K562 (cell line): ENCODE measurements at regions not wholly inside any gene's neighbourhood (a gene's known extent, or its start where the extent isn't known, plus 50 kb on each side); places are given as distances from the start of the nearest gene placed in this dataset.

Experiments
- GATA2 ChIP-seq: sonication (generic); formaldehyde crosslinking; IDR thresholded peaks from 2 replicates; pipeline ENCODE4 v1.4.0; 2020; ENCODE audit warnings: mild to moderate bottlenecking, missing genetic modification reagents
- GTF2A2 ChIP-seq: IDR thresholded peaks from 2 replicates; pipeline ENCODE4 v1.6.1; 2016; ENCODE audit warnings: mild to moderate bottlenecking, missing genetic modification characterization, missing compliant biosample characterization
- HNRNPLL ChIP-seq: fragments of 200-400 bp; formaldehyde crosslinking; IDR thresholded peaks from 2 replicates; pipeline ENCODE4 v1.6.1; 2017; ENCODE audit warnings: low read length, low read depth, mild to moderate bottlenecking; ENCODE audit not compliant: poor library complexity, severe bottlenecking
- IRF2 ChIP-seq: sonication (generic); formaldehyde crosslinking; IDR thresholded peaks from 2 replicates; pipeline ENCODE4 v1.8.1; 2022; ENCODE audit warnings: mild to moderate bottlenecking, missing genetic modification reagents
- KDM2B ChIP-seq: fragments of 250-450 bp; sonication (Bioruptor Pico); IDR thresholded peaks from 2 replicates; pipeline ENCODE4 v1.8.0; 2021; ENCODE audit warnings: mild to moderate bottlenecking, moderate library complexity
- MTF1 ChIP-seq: fragments of 250-450 bp; sonication (Bioruptor Pico); IDR thresholded peaks from 2 replicates; pipeline ENCODE4 v1.9.0; 2021; ENCODE audit warnings: moderate library complexity, mild to moderate bottlenecking, inconsistent platforms, borderline replicate concordance
- NCOA1 ChIP-seq: fragments of 450-650 bp; IDR thresholded peaks from 2 replicates; pipeline ENCODE4 v1.6.1; 2016; ENCODE audit warnings: low read depth
- PURB ChIP-seq: sonication (generic); formaldehyde crosslinking; IDR thresholded peaks from 2 replicates; pipeline ENCODE4 v1.9.0; 2021; ENCODE audit warnings: low read depth, mild to moderate bottlenecking, missing genetic modification reagents
- RBM17 ChIP-seq: fragments of 200-400 bp; formaldehyde crosslinking; IDR thresholded peaks from 2 replicates; pipeline ENCODE4 v1.6.1; 2017; ENCODE audit warnings: low read depth, mild to moderate bottlenecking, low read length, borderline replicate concordance
- RCOR1 ChIP-seq, 2 experiments: IDR thresholded peaks; 2 replicates each; pipeline ENCODE4 v1.6.1; 2012; ENCODE audit warnings: low read depth in 2 of 2, low read length in 2 of 2, borderline replicate concordance in 1 of 2, improper control_type of control experiment in 1 of 2
- TSC22D4 ChIP-seq: fragments of 450-650 bp; IDR thresholded peaks from 2 replicates; pipeline ENCODE4 v1.6.1; 2016; ENCODE audit warnings: missing genetic modification characterization, missing biosample characterization, control low read depth
- ZBTB17 ChIP-seq: fragments of 450-650 bp; formaldehyde crosslinking; IDR thresholded peaks from 2 replicates; pipeline ENCODE4 v1.4.0; 2020; ENCODE audit warnings: mild to moderate bottlenecking
- ZNF12 ChIP-seq: sonication (generic); formaldehyde crosslinking; IDR thresholded peaks from 2 replicates; pipeline ENCODE4 v1.4.0; 2020; ENCODE audit warnings: mild to moderate bottlenecking, missing genetic modification reagents
- ZNF584 ChIP-seq: fragments of 200-800 bp; sonication (Bioruptor generic); IDR thresholded peaks from 2 replicates; pipeline ENCODE4 v1.6.1; 2016; ENCODE audit warnings: low read depth, mild to moderate bottlenecking, missing genetic modification characterization, missing compliant biosample characterization
- ZNF780A ChIP-seq: fragments of 250-450 bp; sonication (Bioruptor Pico); IDR thresholded peaks from 2 replicates; pipeline ENCODE4 v1.5.0; 2021; ENCODE audit warnings: mild to moderate bottlenecking
- TF ChIP-seq, protein P1 (sequence below): IDR thresholded peaks from 2 replicates; pipeline ENCODE4 v1.6.1; 2014; ENCODE audit warnings: antibody characterized with exemption
- TF ChIP-seq, protein P2 (sequence below): fragments of 200-400 bp; formaldehyde crosslinking; IDR thresholded peaks from 2 replicates; pipeline ENCODE4 v1.6.1; 2017; ENCODE audit warnings: mild to moderate bottlenecking, low read depth, low read length, moderate library complexity
- TF ChIP-seq, protein P3 (sequence below): sonication (generic); formaldehyde crosslinking; IDR thresholded peaks from 2 replicates; pipeline ENCODE4 v1.8.0; 2022; ENCODE audit warnings: mild to moderate bottlenecking, missing genetic modification reagents, borderline replicate concordance
- TF ChIP-seq, protein P4 (sequence below): fragments of 250-450 bp; sonication (Bioruptor Pico); IDR thresholded peaks from 2 replicates; pipeline ENCODE4 v1.4.0; 2020

DNA sequence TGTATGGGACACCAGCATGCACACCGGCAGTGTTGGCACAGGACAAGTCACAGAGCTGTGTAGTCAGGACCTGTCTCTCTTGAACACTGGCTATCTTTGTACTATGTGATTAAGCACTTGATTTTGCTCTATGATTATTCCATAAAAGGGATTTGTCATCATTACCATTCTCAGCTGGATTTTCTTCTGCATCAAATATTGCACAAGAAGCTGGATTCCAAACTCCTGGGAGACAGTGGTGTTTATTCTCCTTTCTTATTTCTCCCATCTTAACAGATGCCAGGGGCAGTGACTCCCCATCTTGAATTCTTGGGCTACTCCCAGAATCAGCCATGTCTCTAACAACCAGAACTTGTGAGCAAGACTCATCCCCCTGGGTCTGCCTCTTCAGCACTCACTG, 62.5 kb upstream of the GNAZ start (continued):
- TF ChIP-seq ZNF780A (CRISPR knock-in tag) (no peak), ZNF12 (CRISPR knock-in tag) (no peak), PURB (no peak), MTF1 (CRISPR knock-in tag) (no peak), RBM17 (no peak), TSC22D4 (tag) (no peak), ZBTB17 (CRISPR knock-in tag) (no peak), GTF2A2 (tag) (no peak), ZNF584 (CRISPR knock-in tag) (no peak), KDM2B (CRISPR knock-in tag) (no peak), NCOA1 (no peak), GATA2 (CRISPR knock-in tag) (no peak), HNRNPLL (no peak), RCOR1 (IDR thresholded peaks at IDR 0.05; ENCODE audit: borderline replicate concordance in 1 of 2, low read depth in 2 of 2, low read length in 2 of 2) (no peak), IRF2 (CRISPR knock-in tag) (0 out of 2 replicates have a peak, but pooled peaks have one; percentile 55)
- TF ChIP-seq, protein P1, sequence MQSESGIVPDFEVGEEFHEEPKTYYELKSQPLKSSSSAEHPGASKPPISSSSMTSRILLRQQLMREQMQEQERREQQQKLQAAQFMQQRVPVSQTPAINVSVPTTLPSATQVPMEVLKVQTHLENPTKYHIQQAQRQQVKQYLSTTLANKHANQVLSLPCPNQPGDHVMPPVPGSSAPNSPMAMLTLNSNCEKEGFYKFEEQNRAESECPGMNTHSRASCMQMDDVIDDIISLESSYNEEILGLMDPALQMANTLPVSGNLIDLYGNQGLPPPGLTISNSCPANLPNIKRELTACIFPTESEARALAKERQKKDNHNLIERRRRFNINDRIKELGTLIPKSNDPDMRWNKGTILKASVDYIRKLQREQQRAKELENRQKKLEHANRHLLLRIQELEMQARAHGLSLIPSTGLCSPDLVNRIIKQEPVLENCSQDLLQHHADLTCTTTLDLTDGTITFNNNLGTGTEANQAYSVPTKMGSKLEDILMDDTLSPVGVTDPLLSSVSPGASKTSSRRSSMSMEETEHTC, result no peak
- TF ChIP-seq, protein P2, sequence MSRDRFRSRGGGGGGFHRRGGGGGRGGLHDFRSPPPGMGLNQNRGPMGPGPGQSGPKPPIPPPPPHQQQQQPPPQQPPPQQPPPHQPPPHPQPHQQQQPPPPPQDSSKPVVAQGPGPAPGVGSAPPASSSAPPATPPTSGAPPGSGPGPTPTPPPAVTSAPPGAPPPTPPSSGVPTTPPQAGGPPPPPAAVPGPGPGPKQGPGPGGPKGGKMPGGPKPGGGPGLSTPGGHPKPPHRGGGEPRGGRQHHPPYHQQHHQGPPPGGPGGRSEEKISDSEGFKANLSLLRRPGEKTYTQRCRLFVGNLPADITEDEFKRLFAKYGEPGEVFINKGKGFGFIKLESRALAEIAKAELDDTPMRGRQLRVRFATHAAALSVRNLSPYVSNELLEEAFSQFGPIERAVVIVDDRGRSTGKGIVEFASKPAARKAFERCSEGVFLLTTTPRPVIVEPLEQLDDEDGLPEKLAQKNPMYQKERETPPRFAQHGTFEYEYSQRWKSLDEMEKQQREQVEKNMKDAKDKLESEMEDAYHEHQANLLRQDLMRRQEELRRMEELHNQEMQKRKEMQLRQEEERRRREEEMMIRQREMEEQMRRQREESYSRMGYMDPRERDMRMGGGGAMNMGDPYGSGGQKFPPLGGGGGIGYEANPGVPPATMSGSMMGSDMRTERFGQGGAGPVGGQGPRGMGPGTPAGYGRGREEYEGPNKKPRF, result no peak
- TF ChIP-seq, protein P3, sequence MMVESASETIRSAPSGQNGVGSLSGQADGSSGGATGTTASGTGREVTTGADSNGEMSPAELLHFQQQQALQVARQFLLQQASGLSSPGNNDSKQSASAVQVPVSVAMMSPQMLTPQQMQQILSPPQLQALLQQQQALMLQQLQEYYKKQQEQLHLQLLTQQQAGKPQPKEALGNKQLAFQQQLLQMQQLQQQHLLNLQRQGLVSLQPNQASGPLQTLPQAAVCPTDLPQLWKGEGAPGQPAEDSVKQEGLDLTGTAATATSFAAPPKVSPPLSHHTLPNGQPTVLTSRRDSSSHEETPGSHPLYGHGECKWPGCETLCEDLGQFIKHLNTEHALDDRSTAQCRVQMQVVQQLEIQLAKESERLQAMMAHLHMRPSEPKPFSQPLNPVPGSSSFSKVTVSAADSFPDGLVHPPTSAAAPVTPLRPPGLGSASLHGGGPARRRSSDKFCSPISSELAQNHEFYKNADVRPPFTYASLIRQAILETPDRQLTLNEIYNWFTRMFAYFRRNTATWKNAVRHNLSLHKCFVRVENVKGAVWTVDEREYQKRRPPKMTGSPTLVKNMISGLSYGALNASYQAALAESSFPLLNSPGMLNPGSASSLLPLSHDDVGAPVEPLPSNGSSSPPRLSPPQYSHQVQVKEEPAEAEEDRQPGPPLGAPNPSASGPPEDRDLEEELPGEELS (CRISPR knock-in tag), result no peak
- TF ChIP-seq, protein P4, sequence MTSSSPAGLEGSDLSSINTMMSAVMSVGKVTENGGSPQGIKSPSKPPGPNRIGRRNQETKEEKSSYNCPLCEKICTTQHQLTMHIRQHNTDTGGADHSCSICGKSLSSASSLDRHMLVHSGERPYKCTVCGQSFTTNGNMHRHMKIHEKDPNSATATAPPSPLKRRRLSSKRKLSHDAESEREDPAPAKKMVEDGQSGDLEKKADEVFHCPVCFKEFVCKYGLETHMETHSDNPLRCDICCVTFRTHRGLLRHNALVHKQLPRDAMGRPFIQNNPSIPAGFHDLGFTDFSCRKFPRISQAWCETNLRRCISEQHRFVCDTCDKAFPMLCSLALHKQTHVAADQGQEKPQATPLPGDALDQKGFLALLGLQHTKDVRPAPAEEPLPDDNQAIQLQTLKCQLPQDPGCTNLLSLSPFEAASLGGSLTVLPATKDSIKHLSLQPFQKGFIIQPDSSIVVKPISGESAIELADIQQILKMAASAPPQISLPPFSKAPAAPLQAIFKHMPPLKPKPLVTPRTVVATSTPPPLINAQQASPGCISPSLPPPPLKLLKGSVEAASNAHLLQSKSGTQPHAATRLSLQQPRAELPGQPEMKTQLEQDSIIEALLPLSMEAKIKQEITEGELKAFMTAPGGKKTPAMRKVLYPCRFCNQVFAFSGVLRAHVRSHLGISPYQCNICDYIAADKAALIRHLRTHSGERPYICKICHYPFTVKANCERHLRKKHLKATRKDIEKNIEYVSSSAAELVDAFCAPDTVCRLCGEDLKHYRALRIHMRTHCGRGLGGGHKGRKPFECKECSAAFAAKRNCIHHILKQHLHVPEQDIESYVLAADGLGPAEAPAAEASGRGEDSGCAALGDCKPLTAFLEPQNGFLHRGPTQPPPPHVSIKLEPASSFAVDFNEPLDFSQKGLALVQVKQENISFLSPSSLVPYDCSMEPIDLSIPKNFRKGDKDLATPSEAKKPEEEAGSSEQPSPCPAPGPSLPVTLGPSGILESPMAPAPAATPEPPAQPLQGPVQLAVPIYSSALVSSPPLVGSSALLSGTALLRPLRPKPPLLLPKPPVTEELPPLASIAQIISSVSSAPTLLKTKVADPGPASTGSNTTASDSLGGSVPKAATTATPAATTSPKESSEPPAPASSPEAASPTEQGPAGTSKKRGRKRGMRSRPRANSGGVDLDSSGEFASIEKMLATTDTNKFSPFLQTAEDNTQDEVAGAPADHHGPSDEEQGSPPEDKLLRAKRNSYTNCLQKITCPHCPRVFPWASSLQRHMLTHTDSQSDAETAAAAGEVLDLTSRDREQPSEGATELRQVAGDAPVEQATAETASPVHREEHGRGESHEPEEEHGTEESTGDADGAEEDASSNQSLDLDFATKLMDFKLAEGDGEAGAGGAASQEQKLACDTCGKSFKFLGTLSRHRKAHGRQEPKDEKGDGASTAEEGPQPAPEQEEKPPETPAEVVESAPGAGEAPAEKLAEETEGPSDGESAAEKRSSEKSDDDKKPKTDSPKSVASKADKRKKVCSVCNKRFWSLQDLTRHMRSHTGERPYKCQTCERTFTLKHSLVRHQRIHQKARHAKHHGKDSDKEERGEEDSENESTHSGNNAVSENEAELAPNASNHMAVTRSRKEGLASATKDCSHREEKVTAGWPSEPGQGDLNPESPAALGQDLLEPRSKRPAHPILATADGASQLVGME, result no peak
